ENCODE measurements at regions not wholly inside any gene's neighbourhood (a gene's known extent, or its start where the extent isn't known, plus 50 kb on each side); places are given as distances from the start of the nearest gene placed in this dataset.

GRCh38 chr1:8121261-8122159 is 95.4 kb upstream of the ERRFI1 start:
- TF ChIP-seq CTCF (IDR thresholded peaks at IDR 0.05; ENCODE audit: insufficient read depth, low read length) (no peak), POLR2AphosphoS5 (IDR thresholded peaks at IDR 0.05; ENCODE audit: low read depth) (no peak), REST (IDR thresholded peaks at IDR 0.05; ENCODE audit: insufficient replicate concordance, low read depth) (no peak), GABPA (IDR thresholded peaks at IDR 0.05; ENCODE audit: low read depth) (no peak)
